ENCODE measurements at regions not wholly inside any gene's neighbourhood (a gene's known extent, or its start where the extent isn't known, plus 50 kb on each side); places are given as distances from the start of the nearest gene placed in this dataset.

- TF ChIP-seq CTCF (IDR thresholded peaks at IDR 0.05; ENCODE audit: borderline replicate concordance, insufficient read depth, low read depth, low read length): no peak
- H3K4me3 ChIP-seq (ENCODE audit: low read depth, low read length): no peak overlapping the region
Measured at GRCh38 chr5:163281512-163281911, 155.9 kb upstream of the CCNG1 start.

GRCh38 chr5:163293836-163294235 lies 143.6 kb upstream of the CCNG1 start:
- TF ChIP-seq CTCF (IDR thresholded peaks at IDR 0.05; ENCODE audit: borderline replicate concordance, insufficient read depth, low read depth, low read length): no peak
- H3K4me3 ChIP-seq (ENCODE audit: low read depth, low read length): no peak overlapping the region

- TF ChIP-seq CTCF (IDR thresholded peaks at IDR 0.05; ENCODE audit: borderline replicate concordance, insufficient read depth, low read depth, low read length): no peak
- H3K4me3 ChIP-seq (ENCODE audit: low read depth, low read length): no peak overlapping the region
Measured at GRCh38 chr5:163303718-163304117, 133.7 kb upstream of the CCNG1 start.

- no peak for TF ChIP-seq CTCF (IDR thresholded peaks at IDR 0.05; ENCODE audit: borderline replicate concordance, insufficient read depth, low read depth, low read length)
Measured at GRCh38 chr5:163305655-163306054, 131.7 kb upstream of the CCNG1 start.

GRCh38 chr5:163306421-163306820 lies 131.0 kb upstream of the CCNG1 start:
- H3K4me3 ChIP-seq (ENCODE audit: low read depth, low read length): no peak overlapping the region
- TF ChIP-seq CTCF (IDR thresholded peaks at IDR 0.05; ENCODE audit: borderline replicate concordance, insufficient read depth, low read depth, low read length): peak; percentile 35; the same call in 1 of the 2 replicates

More at GRCh38 chr5:163305655-163306054, 131.7 kb upstream of the CCNG1 start:
- no peak overlapping the region for H3K4me3 ChIP-seq (ENCODE audit: low read depth, low read length)

GRCh38 chr5:163309914-163310313 lies 127.5 kb upstream of the CCNG1 start:
- no peak overlapping the region for H3K4me3 ChIP-seq (ENCODE audit: low read depth, low read length)
- TF ChIP-seq CTCF (IDR thresholded peaks at IDR 0.05; ENCODE audit: borderline replicate concordance, insufficient read depth, low read depth, low read length): no peak

- no peak for TF ChIP-seq CTCF (IDR thresholded peaks at IDR 0.05; ENCODE audit: borderline replicate concordance, insufficient read depth, low read depth, low read length)
- no peak overlapping the region for H3K4me3 ChIP-seq (ENCODE audit: low read depth, low read length)
Measured at GRCh38 chr5:163310997-163311396, 126.4 kb upstream of the CCNG1 start.

Data from GM12875 (cell line).